ENCODE measurements at regions not wholly inside any gene's neighbourhood (a gene's known extent, or its start where the extent isn't known, plus 50 kb on each side); places are given as distances from the start of the nearest gene placed in this dataset.

DNA sequence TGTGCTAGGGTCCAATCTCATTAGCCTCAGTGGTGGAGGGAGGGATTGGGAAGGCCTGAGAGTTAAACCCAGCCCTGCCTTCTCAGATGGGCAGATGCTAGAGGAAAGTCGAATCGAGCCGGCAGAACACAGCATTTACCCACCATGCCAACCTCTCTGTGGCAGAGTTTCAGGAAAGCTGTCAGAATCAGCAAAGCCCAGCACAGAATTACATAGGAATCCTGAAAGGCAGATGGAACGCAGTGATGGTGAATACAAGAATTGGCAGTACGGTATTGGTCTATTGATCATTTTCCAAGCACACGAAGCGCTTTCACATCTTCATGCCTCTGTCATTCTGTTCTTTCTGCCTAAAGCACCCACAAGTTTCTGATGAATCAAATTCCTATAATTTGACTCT is 417.7 kb upstream of the RBMS3 start:
- no peak for TF ChIP-seq ELF4 (IDR thresholded peaks at IDR 0.05)
- no peak for TF ChIP-seq FOXM1 (IDR thresholded peaks at IDR 0.05; ENCODE audit: borderline replicate concordance)
- no peak for TF ChIP-seq SP1 (IDR thresholded peaks at IDR 0.05)
- TF ChIP-seq SUZ12 (IDR thresholded peaks at IDR 0.05), result no peak
- TF ChIP-seq BHLHE40 (IDR thresholded peaks at IDR 0.05; ENCODE audit: borderline replicate concordance), result no peak

Measured in HEK293T (cell line).